Coronary artery (tissue), 2 donors: ENCODE measurements at regions not wholly inside any gene's neighbourhood (a gene's known extent, or its start where the extent isn't known, plus 50 kb on each side); places are given as distances from the start of the nearest gene placed in this dataset.

ENCODE experiments used
- DNase-seq: peaks from one replicate; pipeline ENCODE4 v3.0.0-alpha.2; 2017; ENCODE audit warnings: low spot score
- H3K27ac ChIP-seq, 2 donors: fragments of 200-600 bp; sonication (generic); one replicate each; pipeline ENCODE4 v1.5.1; 2016 to 2019
- H3K4me3 ChIP-seq: fragments of 200-600 bp; sonication (generic); 2 replicates; pipeline ENCODE4 v1.5.1; 2016; ENCODE audit warnings: mild to moderate bottlenecking, moderate library complexity
- TF ChIP-seq, protein P1 (sequence below): fragments of 200-600 bp; sonication (generic); IDR thresholded peaks from one replicate; pipeline ENCODE4 v1.5.1; 2019; ENCODE audit warnings: antibody characterized with exemption

- TF ChIP-seq, protein P1, sequence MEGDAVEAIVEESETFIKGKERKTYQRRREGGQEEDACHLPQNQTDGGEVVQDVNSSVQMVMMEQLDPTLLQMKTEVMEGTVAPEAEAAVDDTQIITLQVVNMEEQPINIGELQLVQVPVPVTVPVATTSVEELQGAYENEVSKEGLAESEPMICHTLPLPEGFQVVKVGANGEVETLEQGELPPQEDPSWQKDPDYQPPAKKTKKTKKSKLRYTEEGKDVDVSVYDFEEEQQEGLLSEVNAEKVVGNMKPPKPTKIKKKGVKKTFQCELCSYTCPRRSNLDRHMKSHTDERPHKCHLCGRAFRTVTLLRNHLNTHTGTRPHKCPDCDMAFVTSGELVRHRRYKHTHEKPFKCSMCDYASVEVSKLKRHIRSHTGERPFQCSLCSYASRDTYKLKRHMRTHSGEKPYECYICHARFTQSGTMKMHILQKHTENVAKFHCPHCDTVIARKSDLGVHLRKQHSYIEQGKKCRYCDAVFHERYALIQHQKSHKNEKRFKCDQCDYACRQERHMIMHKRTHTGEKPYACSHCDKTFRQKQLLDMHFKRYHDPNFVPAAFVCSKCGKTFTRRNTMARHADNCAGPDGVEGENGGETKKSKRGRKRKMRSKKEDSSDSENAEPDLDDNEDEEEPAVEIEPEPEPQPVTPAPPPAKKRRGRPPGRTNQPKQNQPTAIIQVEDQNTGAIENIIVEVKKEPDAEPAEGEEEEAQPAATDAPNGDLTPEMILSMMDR = no peak
- DNase-seq = no peak
These were observed 362.3 kb upstream of the ZFP42 start for GRCh38 chr4:187633245-187633644.

GRCh38 chr4:187656959-187657358, 338.6 kb upstream of the ZFP42 start:
- DNase-seq = no peak
- no peak overlapping the region for H3K27ac ChIP-seq
- TF ChIP-seq, protein P1 = no peak
- H3K4me3 ChIP-seq = no peak overlapping the region

More at GRCh38 chr4:187633245-187633644, 362.3 kb upstream of the ZFP42 start:
- Histone ChIP-seq H3K27ac (no peak overlapping the region), H3K4me3 (no peak overlapping the region)

DNA sequence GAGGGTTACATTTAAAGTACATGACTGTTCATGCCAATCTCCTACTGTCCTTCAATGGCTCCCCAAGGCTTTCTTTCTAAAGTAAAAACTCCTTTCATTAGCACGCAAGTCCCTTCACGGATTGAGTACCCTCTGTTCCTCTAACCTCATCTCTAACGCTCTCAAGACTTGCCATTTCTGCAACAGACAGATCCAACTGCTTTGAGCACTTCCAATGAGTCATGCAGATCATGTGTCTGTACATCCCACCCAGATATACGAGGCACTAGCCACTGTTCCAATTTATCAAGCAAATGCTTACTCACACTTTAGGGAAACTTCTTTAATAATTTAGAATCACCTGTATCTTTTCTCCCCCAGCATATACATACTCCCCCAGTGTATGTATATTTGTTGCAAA, 332.5 kb upstream of the ZFP42 start:
- H3K27ac ChIP-seq = no peak overlapping the region
- H3K4me3 ChIP-seq = no peak overlapping the region
- no peak for DNase-seq
- TF ChIP-seq, protein P1 = no peak

DNA sequence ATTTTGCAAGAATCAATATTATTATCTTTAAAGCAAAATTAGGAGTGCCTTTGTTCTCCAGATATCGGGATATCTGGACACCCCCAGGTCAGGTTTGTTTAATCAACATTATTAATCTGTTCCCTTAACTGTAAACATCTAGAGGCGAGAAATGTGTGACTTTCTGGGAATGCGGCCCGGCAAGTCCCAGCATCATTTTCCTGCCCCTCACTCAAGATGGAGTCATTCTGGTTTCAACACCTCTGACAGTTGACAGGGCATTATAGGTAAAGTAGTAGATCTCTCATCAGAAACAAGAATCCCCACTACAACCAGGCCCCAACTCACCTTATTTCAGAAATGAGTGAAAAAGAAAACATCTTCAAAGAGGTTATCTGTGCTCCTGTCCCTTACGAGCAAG, 331.6 kb upstream of the ZFP42 start:
- Histone ChIP-seq H3K27ac (no peak overlapping the region), H3K4me3 (no peak overlapping the region)
- TF ChIP-seq, protein P1 = no peak
- no peak for DNase-seq

DNA sequence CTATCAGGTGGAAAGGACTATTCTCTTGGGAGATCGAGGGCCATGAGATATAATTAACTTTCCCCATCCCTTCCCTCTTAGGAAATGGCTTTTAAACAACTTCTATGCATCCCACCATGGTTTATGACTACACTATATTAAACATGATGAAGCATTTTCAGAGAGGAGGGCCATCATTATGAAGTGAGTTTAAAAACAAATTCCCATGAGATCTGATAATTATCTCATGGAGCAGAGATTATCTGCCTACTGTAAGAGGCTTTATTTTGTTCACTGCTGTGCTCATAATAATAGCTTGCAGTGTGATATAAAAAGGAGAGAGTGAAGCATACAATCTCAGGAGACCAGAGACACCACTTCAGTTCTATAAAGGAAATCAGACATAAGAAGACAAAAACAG, 330.5 kb upstream of the ZFP42 start:
- no peak overlapping the region for H3K27ac ChIP-seq

DNA sequence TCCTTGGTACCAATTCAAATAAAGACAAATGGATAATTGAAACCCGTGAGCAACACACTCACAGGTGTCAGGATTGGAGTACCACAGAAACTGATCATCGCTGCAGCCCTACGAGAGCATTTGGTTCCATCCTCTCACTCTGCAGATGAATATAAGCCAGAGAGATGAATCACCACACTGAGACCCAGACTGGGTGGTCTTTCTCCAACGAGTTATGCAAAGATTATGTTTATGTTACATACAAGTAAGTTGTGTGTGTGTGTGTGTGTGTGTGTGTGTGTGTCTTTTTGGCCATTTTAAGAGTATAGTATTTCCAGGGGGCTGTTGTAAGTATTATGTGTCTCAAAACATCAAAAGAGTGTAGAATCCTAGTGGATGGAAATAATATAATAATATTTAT, 329.5 kb upstream of the ZFP42 start:
- Histone ChIP-seq H3K4me3 (no peak overlapping the region), H3K27ac (no peak overlapping the region)
- TF ChIP-seq, protein P1 = no peak
- no peak for DNase-seq

More for the DNA sequence above, 330.5 kb upstream of the ZFP42 start:
- no peak overlapping the region for H3K4me3 ChIP-seq
- DNase-seq = no peak
- TF ChIP-seq, protein P1 = no peak

DNA sequence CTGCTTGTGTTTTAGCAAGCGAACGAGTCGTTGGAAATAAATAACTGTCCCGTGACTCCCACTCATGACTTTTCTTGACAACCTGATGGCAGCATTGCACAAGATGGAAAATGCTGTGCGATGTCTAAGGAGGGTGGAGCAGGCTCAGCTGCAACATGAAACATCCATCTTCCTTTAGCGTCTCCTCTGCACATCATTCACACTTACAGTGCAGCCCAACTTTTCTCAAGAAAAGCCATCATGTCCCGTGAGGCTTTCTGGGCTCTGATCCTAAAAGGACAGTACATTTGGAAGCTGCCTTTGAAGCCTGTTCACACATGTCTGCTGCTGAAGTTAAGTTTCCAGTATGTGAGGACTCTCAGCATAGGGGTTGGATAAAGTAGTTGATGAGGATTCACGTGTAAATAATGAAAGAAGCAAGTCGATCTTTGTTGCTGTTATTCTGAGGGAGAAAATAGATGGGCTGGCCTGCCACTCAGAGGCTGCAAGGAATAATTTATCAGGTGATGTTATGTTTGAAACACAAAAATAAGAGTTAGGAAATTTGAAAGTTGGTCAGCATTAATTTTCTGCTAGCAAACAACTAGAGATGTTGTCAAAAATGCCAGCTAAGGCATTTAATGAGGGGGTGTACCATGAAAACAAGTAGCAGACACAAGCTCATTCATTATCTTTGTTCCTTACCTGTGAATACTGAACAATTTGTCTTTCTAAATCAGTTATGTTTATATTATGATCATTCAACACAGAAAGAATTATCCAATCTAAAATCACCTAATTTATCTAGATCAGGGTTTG, 328.7 kb upstream of the ZFP42 start:
- peak overlapping the region; percentile 1 for H3K4me3 ChIP-seq
- DNase-seq = no peak
- H3K27ac ChIP-seq = no peak overlapping the region
- TF ChIP-seq, protein P1 = no peak
